Neural cell (in vitro differentiated cells): ENCODE measurements at regions not wholly inside any gene's neighbourhood (a gene's known extent, or its start where the extent isn't known, plus 50 kb on each side); places are given as distances from the start of the nearest gene placed in this dataset.

Source experiments
- H2AFZ ChIP-seq: fragments of 200-600, 300-800 bp; sonication (generic), shearing (Covaris generic); 2 replicates; pipeline ENCODE4 v1.6.0; 2014; ENCODE audit warnings: low read depth, mild to moderate bottlenecking, antibody characterized with exemption, low read length, moderate library complexity
- H3F3A ChIP-seq: fragments of 200-600 bp; shearing (Covaris generic); 2 replicates; pipeline ENCODE4 v1.6.1; 2016; ENCODE audit warnings: mild to moderate bottlenecking, moderate library complexity, mixed read lengths, antibody characterized with exemption, low read length; ENCODE audit not compliant: insufficient read depth, poor library complexity, severe bottlenecking
- H3K27ac ChIP-seq: fragments of 200-600, 300-800 bp; sonication (generic), shearing (Covaris generic); 2 replicates; pipeline ENCODE4 v1.5.1; 2014; ENCODE audit warnings: mild to moderate bottlenecking, low read length, moderate library complexity
- H3K27me3 ChIP-seq: fragments of 300-800, 200-600 bp; sonication (generic), shearing (Covaris generic); 2 replicates; pipeline ENCODE4 v1.6.0; 2014; ENCODE audit warnings: mild to moderate bottlenecking, low read depth, low read length, moderate library complexity; ENCODE audit not compliant: insufficient read depth
- H3K36me3 ChIP-seq: fragments of 300-800, 200-600 bp; sonication (generic), shearing (Covaris generic); 2 replicates; pipeline ENCODE4 v1.5.1; 2014; ENCODE audit warnings: mild to moderate bottlenecking, antibody characterized with exemption, low read length, moderate library complexity; ENCODE audit not compliant: insufficient read depth
- H3K4me2 ChIP-seq: fragments of 300-800, 200-600 bp; sonication (generic), shearing (Covaris generic); 2 replicates; pipeline ENCODE4 v1.6.0; 2014; ENCODE audit warnings: mild to moderate bottlenecking, low read length
- H3K4me3 ChIP-seq: fragments of 300-800, 200-600 bp; sonication (generic), shearing (Covaris generic); 2 replicates; pipeline ENCODE4 v1.5.1; 2014; ENCODE audit warnings: mild to moderate bottlenecking, low read length, moderate library complexity
- H3K79me2 ChIP-seq: fragments of 200-600 bp; shearing (Covaris generic); replicated peaks from 2 replicates; pipeline ENCODE4 v1.6.0; 2014; ENCODE audit warnings: mild to moderate bottlenecking, low read length, moderate library complexity; ENCODE audit not compliant: insufficient read depth
- H3K9ac ChIP-seq: fragments of 300-800, 200-600 bp; sonication (generic), shearing (Covaris generic); 2 replicates; pipeline ENCODE4 v1.6.1; 2016; ENCODE audit warnings: mild to moderate bottlenecking, low read length, mixed read lengths
- H3K9me2 ChIP-seq: fragments of 200-600 bp; shearing (Covaris generic); 2 replicates; pipeline ENCODE4 v1.6.1; 2016; ENCODE audit warnings: mild to moderate bottlenecking, low read length, mixed read lengths; ENCODE audit not compliant: insufficient read depth
- H3K9me3 ChIP-seq: fragments of 200-600, 300-800 bp; sonication (generic), shearing (Covaris generic); 2 replicates; pipeline ENCODE4 v1.6.1; 2016; ENCODE audit warnings: mild to moderate bottlenecking, mixed run types, low read length, moderate library complexity, mixed read lengths
- H4K20me1 ChIP-seq: fragments of 200-600 bp; shearing (Covaris generic); 2 replicates; pipeline ENCODE4 v1.6.1; 2016; ENCODE audit warnings: mild to moderate bottlenecking, mixed run types; ENCODE audit not compliant: insufficient read depth
- EP300 ChIP-seq: fragments of 450-650 bp; conservative IDR thresholded peaks from 2 replicates; pipeline ENCODE4 v1.6.1; 2014; ENCODE audit warnings: antibody characterized with exemption, mild to moderate bottlenecking, moderate library complexity; ENCODE audit not compliant: poor library complexity, severe bottlenecking
- EZH2 ChIP-seq: fragments of 200-600, 300-800 bp; shearing (Covaris generic), sonication (generic); IDR thresholded peaks from 2 replicates; pipeline ENCODE4 v1.6.1; 2014; ENCODE audit warnings: antibody characterized with exemption, low read length, borderline replicate concordance, mild to moderate bottlenecking; ENCODE audit not compliant: insufficient read depth, poor library complexity, severe bottlenecking
- MXI1 ChIP-seq: fragments of 450-650 bp; conservative IDR thresholded peaks from 2 replicates; pipeline ENCODE4 v1.6.1; 2014; ENCODE audit warnings: antibody characterized with exemption, mild to moderate bottlenecking; ENCODE audit not compliant: poor library complexity, severe bottlenecking
- POLR2AphosphoS5 ChIP-seq: IDR thresholded peaks from 2 replicates; pipeline ENCODE4 v1.6.1; 2012
- RAD21 ChIP-seq: fragments of 450-650 bp; conservative IDR thresholded peaks from 2 replicates; pipeline ENCODE4 v1.6.1; 2014; ENCODE audit warnings: antibody characterized with exemption, mild to moderate bottlenecking, moderate library complexity
- SMC3 ChIP-seq: fragments of 450-650 bp; conservative IDR thresholded peaks from 2 replicates; pipeline ENCODE4 v1.6.1; 2014; ENCODE audit warnings: antibody characterized with exemption, mild to moderate bottlenecking, moderate library complexity; ENCODE audit not compliant: poor library complexity
- TAF1 ChIP-seq: IDR thresholded peaks from 2 replicates; pipeline ENCODE4 v1.6.1; 2012; ENCODE audit warnings: low read depth
- TF ChIP-seq, protein P1 (sequence below): fragments of 450-650 bp; IDR thresholded peaks from 2 replicates; pipeline ENCODE4 v1.5.1; 2014; ENCODE audit warnings: antibody characterized with exemption, mild to moderate bottlenecking, moderate library complexity; ENCODE audit not compliant: poor library complexity, severe bottlenecking
- TF ChIP-seq, protein P2 (sequence below): IDR thresholded peaks from 2 replicates; pipeline ENCODE4 v1.6.1; 2012; ENCODE audit warnings: borderline replicate concordance

DNA sequence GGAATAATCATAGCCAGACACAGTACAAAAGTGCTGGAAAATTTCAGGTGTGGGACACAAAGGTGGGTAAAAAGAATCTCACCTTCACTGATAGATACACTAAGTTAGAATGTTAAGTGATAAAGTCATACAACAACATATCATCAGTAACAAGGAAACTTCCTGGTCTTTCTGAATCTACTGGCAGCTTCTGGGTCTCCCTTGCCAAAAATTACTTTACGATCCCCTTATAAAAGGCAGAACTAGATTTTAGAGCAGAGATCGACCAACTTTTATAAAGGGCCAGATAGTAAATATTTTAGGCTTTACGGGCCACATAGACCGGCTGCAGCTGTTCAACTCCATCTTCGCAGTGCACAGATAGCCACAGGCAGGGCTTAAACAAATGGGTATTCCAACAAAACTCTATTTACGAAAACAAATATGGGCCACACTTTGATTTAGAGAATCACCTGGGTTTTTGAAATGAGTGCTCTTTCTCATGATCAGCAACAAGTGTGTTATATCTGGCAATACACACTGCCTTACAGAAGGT lies 159.9 kb downstream of the AASDH start:
- no peak overlapping the region for H3K27ac ChIP-seq
- no peak overlapping the region for H3K4me3 ChIP-seq
- H3F3A ChIP-seq, result no peaks in the 10 kb centered on the region
- no peaks in the 10 kb centered on the region for H4K20me1 ChIP-seq
- H3K4me2 ChIP-seq, result no peak overlapping the region
- TF ChIP-seq POLR2AphosphoS5, result no peak
- TF ChIP-seq SMC3, result no peak
- TF ChIP-seq, protein P1, sequence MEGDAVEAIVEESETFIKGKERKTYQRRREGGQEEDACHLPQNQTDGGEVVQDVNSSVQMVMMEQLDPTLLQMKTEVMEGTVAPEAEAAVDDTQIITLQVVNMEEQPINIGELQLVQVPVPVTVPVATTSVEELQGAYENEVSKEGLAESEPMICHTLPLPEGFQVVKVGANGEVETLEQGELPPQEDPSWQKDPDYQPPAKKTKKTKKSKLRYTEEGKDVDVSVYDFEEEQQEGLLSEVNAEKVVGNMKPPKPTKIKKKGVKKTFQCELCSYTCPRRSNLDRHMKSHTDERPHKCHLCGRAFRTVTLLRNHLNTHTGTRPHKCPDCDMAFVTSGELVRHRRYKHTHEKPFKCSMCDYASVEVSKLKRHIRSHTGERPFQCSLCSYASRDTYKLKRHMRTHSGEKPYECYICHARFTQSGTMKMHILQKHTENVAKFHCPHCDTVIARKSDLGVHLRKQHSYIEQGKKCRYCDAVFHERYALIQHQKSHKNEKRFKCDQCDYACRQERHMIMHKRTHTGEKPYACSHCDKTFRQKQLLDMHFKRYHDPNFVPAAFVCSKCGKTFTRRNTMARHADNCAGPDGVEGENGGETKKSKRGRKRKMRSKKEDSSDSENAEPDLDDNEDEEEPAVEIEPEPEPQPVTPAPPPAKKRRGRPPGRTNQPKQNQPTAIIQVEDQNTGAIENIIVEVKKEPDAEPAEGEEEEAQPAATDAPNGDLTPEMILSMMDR, result no peak
- TF ChIP-seq RAD21, result no peak
- TF ChIP-seq TAF1, result no peak
- TF ChIP-seq MXI1, result no peak
- TF ChIP-seq EP300, result no peak
- TF ChIP-seq EZH2, result no peak
- TF ChIP-seq, protein P2, sequence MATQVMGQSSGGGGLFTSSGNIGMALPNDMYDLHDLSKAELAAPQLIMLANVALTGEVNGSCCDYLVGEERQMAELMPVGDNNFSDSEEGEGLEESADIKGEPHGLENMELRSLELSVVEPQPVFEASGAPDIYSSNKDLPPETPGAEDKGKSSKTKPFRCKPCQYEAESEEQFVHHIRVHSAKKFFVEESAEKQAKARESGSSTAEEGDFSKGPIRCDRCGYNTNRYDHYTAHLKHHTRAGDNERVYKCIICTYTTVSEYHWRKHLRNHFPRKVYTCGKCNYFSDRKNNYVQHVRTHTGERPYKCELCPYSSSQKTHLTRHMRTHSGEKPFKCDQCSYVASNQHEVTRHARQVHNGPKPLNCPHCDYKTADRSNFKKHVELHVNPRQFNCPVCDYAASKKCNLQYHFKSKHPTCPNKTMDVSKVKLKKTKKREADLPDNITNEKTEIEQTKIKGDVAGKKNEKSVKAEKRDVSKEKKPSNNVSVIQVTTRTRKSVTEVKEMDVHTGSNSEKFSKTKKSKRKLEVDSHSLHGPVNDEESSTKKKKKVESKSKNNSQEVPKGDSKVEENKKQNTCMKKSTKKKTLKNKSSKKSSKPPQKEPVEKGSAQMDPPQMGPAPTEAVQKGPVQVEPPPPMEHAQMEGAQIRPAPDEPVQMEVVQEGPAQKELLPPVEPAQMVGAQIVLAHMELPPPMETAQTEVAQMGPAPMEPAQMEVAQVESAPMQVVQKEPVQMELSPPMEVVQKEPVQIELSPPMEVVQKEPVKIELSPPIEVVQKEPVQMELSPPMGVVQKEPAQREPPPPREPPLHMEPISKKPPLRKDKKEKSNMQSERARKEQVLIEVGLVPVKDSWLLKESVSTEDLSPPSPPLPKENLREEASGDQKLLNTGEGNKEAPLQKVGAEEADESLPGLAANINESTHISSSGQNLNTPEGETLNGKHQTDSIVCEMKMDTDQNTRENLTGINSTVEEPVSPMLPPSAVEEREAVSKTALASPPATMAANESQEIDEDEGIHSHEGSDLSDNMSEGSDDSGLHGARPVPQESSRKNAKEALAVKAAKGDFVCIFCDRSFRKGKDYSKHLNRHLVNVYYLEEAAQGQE, result no peak
- no peaks in the 10 kb centered on the region for H3K79me2 ChIP-seq
- no peaks in the 10 kb centered on the region for H3K36me3 ChIP-seq
- H2AFZ ChIP-seq, result no peak overlapping the region
- no peak overlapping the region for H3K9ac ChIP-seq
- H3K9me3 ChIP-seq, result peaks cover 4% of the 10 kb centered on the region
- H3K27me3 ChIP-seq, result no peaks in the 10 kb centered on the region
- H3K9me2 ChIP-seq, result no peaks in the 10 kb centered on the region

DNA sequence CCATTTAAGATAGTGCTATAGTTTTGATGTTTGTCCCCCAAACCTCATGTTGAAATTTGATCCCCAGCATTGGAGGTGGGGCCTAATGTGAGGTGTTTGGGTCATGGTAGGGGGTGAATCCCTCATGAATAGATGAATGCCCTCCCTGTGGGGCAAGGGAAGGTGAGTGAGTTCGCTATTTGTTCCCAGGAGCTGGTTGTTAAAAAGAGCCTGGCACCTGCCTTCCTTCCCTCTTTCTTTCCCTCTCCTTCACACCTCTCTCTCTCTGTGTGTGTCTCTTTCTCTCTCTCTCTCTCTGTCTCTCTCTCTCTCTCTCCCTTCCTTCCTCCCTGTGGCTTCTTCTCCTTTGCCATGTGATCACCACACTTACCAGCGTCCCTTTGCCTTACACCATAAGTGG lies 160.7 kb downstream of the AASDH start:
- Histone ChIP-seq H3K9me2 (no peaks in the 10 kb centered on the region), H3K4me3 (no peak overlapping the region), H3K9me3 (no peaks in the 10 kb centered on the region), H2AFZ (no peak overlapping the region), H3K36me3 (no peaks in the 10 kb centered on the region), H3K27me3 (no peaks in the 10 kb centered on the region), H3K79me2 (no peaks in the 10 kb centered on the region), H3K4me2 (no peak overlapping the region), H4K20me1 (no peaks in the 10 kb centered on the region), H3K27ac (no peak overlapping the region), H3K9ac (no peak overlapping the region), H3F3A (no peaks in the 10 kb centered on the region)
- TF ChIP-seq EZH2, result no peak
- TF ChIP-seq MXI1, result no peak
- TF ChIP-seq, protein P1, result no peak
- TF ChIP-seq TAF1, result no peak
- TF ChIP-seq SMC3, result no peak
- TF ChIP-seq RAD21, result no peak
- no peak for TF ChIP-seq POLR2AphosphoS5
- TF ChIP-seq EP300, result no peak
- TF ChIP-seq, protein P2, result no peak
